HG03103 (cell line): ENCODE measurements at regions not wholly inside any gene's neighbourhood (a gene's known extent, or its start where the extent isn't known, plus 50 kb on each side); places are given as distances from the start of the nearest gene placed in this dataset.
"Not testable (repeated sequence)": the region's sequence is repeated elsewhere in the genome, so short reads cannot be mapped to it uniquely, and the experiment has no call there.

Source experiments
- ATAC-seq: cut with Tn5 transposase; IDR thresholded peaks from one replicate; pipeline ENCODE4 v1.9.1; 2021; ENCODE audit warnings: low read depth; ENCODE audit not compliant: unreplicated experiment

- no peak for ATAC-seq
These were observed 368.2 kb downstream of the CCSER2 start for GRCh38 chr10:84696610-84697009.

GRCh38 chr10:84698989-84699388 lies 370.6 kb downstream of the CCSER2 start:
- ATAC-seq: no peak

DNA sequence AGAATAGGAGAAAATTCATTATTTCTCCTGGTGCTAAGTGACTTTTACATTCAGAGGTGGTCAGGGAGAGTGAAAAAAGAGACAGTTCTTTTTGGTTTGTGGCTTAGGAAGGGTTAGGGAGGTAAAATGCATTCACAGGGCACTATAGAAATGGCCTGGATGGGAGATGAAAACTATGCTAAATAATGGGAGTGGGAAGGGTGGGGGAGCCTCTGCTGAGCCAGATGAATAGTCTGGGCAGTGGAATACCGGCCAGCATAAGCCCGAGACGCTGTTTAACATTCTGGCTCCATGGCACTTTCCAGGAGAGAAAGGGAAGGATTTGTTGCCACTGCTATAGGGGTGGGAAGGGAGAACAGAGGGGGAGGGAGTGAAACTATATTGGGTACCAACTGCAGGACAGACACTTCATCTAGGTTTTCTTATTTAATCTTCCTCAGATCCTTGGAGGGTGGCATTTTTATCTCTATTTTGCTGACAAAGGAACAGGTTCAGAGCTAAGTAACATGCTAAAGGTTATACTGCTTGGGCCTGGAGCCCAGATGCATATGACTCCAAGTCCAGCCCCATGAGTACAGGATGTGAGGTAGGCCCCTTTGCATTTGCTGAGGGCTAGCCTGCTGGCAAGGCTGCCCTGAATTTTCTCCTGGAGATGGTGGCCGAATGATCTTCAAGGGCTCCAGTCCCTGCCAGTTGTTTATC lies 372.4 kb downstream of the CCSER2 start:
- ATAC-seq: no peak

- no peak for ATAC-seq
These were observed 373.0 kb downstream of the CCSER2 start for GRCh38 chr10:84701370-84701720.

GRCh38 chr10:84704101-84704500 lies 375.7 kb downstream of the CCSER2 start:
- no peak for ATAC-seq

- ATAC-seq: no peak
These were observed 378.0 kb downstream of the CCSER2 start for GRCh38 chr10:84706431-84706830.

GRCh38 chr10:84706875-84707274 lies 378.5 kb downstream of the CCSER2 start:
- no peak for ATAC-seq

DNA sequence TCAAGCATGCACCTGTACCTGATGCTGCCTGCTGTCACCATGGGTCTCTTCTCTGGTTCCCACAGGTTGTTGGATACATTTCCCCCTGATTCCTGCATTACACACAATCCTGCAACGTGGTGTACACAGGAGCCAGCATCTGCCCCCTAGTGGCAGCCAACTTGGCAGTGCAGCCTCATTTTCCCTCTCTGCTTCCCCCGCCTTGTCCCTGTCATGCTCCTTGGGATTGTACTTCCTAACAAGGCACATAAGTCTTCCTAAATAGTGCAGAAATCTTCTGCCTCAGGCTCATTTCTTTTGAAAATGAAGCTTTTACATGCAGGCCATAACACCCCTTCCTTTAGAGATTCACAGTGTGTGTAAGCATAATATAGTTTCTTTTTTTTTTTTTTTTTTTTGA lies 387.5 kb downstream of the CCSER2 start:
- ATAC-seq: peak; percentile 71

- no peak for ATAC-seq
These were observed 390.7 kb downstream of the CCSER2 start for GRCh38 chr10:84718877-84719616.

DNA sequence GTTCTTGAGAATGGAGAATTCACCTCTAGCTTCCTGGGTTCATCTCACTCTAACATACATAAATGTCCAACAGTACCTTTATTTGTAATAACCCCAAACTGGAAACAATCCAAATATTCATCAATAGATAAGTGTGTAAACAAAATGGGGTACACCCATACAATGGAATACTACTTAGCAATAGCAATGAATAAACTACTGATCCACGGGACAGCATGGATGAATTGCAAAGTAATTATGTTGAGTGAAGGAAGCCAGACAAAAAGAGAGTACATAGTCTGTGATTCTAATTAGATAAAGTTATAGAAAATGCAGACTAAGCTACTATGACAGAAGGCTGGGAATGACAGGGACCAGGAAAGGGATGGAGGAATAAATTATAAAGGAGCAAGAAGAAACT lies 391.3 kb downstream of the CCSER2 start:
- ATAC-seq: no peak

DNA sequence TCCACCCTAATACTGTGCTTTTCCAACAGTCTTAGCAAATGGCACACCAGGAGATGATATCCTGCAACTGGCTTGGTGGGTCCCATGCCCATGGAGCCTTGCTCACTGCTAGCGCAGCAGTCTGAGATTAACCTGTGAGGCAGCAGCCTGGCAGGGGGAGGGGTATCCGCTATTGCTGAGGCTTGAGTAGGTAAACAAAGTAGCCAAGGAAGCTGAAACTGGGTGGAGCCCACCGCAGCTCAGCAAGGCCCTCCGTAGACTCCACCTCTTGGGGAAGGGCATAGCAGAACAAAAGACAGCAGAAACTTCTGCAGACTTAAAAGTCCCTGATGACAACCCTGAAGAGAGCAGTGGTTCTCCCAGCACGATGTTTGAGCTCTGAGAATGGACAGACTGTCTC lies 399.0 kb downstream of the CCSER2 start:
- no peak for ATAC-seq

GRCh38 chr10:84739126-84739525 lies 410.7 kb downstream of the CCSER2 start:
- ATAC-seq: not testable (repeated sequence)

DNA sequence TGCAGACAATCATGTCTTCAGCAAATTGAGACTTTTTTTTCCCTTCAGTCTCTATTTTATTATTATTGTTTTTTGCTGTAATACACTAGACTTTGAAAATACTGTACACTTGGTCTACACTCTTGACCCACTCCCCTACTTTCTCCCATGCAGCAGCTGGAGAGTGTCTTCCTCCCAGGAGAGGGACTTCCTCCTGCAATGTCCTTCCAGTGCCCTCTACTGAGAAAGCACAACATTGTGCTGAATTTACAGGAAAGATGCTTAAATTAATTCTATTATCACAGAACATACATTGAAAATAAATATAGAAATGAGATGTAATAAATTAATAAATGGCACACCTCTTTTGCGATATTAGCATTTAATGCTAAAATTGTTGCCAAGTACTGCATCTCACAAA lies 411.3 kb downstream of the CCSER2 start:
- ATAC-seq: no peak

- no peak for ATAC-seq
These were observed 415.1 kb downstream of the CCSER2 start for GRCh38 chr10:84743483-84743882.

DNA sequence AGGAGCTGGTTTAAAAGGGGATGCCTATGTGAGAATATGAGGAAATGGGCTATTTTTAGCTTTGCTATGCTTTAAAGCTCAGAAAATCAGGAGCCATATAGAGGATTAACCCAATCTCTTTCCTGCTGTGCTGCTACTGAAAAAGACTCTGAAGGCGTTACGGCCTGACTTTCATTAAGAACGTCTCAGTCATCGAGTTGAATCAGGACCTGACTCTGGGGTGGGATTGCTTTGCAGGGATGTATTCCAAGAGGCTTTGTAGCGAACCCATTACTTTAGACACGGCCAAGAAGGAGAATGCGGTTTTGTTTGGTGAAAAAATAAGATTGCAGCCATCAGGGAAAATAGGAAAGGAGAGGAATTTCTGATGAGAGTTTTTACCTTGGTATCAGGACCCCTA lies 426.9 kb downstream of the CCSER2 start:
- no peak for ATAC-seq

DNA sequence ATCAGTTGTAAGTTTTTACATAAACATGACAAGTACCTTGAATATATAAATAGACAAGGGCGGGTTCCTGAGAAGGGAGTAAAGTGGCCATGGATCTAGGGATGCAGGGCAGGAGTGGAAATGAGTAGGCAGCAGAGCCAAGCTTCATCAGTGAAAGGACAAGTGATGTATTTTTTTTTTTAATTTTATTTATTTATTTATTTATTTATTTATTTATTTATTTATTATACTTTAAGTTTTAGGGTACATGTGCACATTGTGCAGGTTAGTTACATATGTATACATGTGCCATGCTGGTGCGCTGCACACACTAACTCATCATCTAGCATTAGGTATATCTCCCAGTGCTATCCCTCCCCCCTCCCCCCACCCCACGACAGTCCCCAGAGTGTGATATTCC lies 428.3 kb downstream of the CCSER2 start:
- ATAC-seq: not testable (repeated sequence)

DNA sequence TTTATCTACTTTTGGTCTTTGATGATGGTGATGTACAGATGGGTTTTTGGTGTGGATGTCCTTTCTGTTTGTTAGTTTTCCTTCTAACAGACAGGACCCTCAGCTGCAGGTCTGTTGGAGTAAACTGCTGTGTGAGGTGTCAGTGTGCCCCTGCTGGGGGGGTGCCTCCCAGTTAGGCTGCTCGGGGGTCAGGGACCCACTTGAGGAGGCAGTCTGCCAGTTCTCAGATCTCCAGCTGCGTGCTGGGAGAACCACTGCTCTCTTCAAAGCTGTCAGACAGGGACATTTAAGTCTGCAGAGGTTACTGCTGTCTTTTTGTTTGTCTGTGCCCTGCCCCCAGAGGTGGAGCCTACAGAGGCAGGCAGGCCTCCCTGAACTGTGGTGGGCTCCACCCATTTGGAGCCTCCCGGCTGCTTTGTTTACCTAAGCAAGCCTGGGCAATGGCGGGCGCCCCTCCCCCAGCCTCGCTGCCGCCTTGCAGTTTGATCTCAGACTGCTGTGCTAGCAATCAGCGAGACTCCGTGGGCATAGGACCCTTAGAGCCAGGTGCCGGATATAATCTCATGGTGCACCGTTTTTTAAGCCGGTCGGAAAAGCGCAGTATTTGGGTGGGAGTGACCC lies 433.7 kb downstream of the CCSER2 start:
- ATAC-seq: not testable (repeated sequence)

- no peak for ATAC-seq
These were observed 434.5 kb downstream of the CCSER2 start for GRCh38 chr10:84762754-84763394.

DNA sequence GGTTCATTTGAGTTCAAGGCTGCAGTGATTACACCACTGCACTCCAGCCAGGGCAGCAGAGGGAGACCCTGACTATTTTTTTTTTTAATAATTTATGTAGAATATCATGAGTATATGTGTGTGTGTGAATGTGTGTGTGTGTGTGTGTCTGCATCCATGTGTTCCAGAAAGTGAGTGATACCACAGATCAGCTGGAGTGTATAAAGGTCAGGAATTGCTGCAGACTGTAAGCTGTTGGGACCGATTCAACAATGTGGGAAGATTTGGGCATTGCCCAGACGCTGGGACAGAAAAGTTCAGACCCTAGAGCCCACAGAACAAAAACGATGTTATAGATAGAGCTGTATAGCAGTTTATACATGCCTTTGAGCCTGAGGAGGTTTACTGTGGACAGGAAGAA lies 435.6 kb downstream of the CCSER2 start:
- no peak for ATAC-seq

- ATAC-seq: no peak
These were observed 436.7 kb downstream of the CCSER2 start for GRCh38 chr10:84765086-84765485.

DNA sequence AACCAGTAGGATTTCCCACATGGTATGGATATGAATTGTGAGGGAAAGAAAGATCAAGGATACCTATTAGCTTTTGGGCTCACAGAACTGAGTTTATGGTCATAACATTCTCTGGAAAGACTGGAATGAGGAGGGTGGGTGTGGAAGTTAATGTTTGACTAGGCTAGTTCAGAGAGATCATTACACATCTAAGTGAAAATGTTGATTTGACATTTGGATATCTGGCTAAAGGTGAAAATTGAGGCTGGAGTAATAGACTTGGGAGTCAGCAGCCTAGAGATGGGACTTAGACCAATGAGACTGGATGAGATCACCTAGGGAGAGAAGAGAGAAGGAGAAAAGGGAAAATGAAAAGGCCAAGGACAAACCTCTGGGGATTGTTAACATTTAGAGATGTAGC lies 437.3 kb downstream of the CCSER2 start:
- no peak for ATAC-seq
